IMR-90 (cell line): ENCODE measurements at regions not wholly inside any gene's neighbourhood (a gene's known extent, or its start where the extent isn't known, plus 50 kb on each side); places are given as distances from the start of the nearest gene placed in this dataset.
"Not testable (repeated sequence)": the region's sequence is repeated elsewhere in the genome, so short reads cannot be mapped to it uniquely, and the experiment has no call there.

ENCODE experiments used
- BHLHE40 ChIP-seq: fragments of 150-350 bp; IDR thresholded peaks from 2 replicates; pipeline ENCODE4 v1.6.1; 2016; ENCODE audit warnings: mild to moderate bottlenecking, low read depth, low read length
- POLR2A ChIP-seq: IDR thresholded peaks from 2 replicates; pipeline ENCODE4 v1.6.1; 2012; ENCODE audit warnings: mild to moderate bottlenecking, low read depth, low read length
- SMC3 ChIP-seq: fragments of 150-350 bp; IDR thresholded peaks from 2 replicates; pipeline ENCODE4 v1.6.1; 2016; ENCODE audit warnings: low read depth, mild to moderate bottlenecking, antibody characterized with exemption, low read length, moderate library complexity
- TF ChIP-seq, protein P1 (sequence below): conservative IDR thresholded peaks from 2 replicates; pipeline ENCODE4 v1.5.1; 2012; ENCODE audit warnings: mild to moderate bottlenecking, low read depth, low read length, improper control_type of control experiment
- TF ChIP-seq, protein P2 (sequence below): fragments of 150-350 bp; IDR thresholded peaks from 2 replicates; pipeline ENCODE4 v1.6.1; 2016; ENCODE audit warnings: low read depth, mild to moderate bottlenecking, low read length, moderate library complexity, borderline replicate concordance

DNA sequence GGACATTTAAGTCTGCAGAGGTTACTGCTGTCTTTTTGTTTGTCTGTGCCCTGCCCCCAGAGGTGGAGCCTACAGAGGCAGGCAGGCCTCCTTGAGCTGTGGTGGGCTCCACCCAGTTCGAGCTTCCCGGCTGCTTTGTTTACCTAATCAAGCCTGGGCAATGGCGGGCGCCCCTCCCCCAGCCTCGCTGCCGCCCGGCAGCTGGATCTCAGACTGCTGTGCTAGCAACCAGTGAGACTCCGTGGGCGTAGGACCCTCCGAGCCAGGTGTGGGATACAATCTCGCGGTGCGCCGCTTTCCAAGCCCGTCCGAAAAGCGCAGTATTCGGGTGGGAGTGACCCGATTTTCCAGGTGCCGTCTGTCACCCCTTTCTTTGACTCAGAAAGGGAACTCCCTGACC, 198.4 kb upstream of the FERMT1 start:
- TF ChIP-seq, protein P1, sequence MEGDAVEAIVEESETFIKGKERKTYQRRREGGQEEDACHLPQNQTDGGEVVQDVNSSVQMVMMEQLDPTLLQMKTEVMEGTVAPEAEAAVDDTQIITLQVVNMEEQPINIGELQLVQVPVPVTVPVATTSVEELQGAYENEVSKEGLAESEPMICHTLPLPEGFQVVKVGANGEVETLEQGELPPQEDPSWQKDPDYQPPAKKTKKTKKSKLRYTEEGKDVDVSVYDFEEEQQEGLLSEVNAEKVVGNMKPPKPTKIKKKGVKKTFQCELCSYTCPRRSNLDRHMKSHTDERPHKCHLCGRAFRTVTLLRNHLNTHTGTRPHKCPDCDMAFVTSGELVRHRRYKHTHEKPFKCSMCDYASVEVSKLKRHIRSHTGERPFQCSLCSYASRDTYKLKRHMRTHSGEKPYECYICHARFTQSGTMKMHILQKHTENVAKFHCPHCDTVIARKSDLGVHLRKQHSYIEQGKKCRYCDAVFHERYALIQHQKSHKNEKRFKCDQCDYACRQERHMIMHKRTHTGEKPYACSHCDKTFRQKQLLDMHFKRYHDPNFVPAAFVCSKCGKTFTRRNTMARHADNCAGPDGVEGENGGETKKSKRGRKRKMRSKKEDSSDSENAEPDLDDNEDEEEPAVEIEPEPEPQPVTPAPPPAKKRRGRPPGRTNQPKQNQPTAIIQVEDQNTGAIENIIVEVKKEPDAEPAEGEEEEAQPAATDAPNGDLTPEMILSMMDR: not testable (repeated sequence)
- TF ChIP-seq POLR2A, SMC3, BHLHE40: not testable (repeated sequence)
- TF ChIP-seq, protein P2, sequence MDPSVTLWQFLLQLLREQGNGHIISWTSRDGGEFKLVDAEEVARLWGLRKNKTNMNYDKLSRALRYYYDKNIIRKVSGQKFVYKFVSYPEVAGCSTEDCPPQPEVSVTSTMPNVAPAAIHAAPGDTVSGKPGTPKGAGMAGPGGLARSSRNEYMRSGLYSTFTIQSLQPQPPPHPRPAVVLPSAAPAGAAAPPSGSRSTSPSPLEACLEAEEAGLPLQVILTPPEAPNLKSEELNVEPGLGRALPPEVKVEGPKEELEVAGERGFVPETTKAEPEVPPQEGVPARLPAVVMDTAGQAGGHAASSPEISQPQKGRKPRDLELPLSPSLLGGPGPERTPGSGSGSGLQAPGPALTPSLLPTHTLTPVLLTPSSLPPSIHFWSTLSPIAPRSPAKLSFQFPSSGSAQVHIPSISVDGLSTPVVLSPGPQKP: not testable (repeated sequence)
